PC-9 (cell line): ENCODE measurements at regions not wholly inside any gene's neighbourhood (a gene's known extent, or its start where the extent isn't known, plus 50 kb on each side); places are given as distances from the start of the nearest gene placed in this dataset.

Experiments used
- BruUV-seq: library from RNA; stranded (reverse); fragments of 400-500 nt; replicated peaks from 2 replicates; lab custom pipeline; 2021; lab: Mats Ljungman, UMichigan
- CTCF ChIA-PET: fragments of 300-600 bp; sonication (Branson Sonifier 250); formaldehyde crosslinking; loops from one replicate; lab custom pipeline; 2022; ENCODE audit warnings: antibody characterized with exemption; lab: Charles Lee
- POLR2A ChIA-PET: fragments of 300-600 bp; sonication (Branson Sonifier 250); formaldehyde crosslinking; loops from one replicate; lab custom pipeline; 2022; ENCODE audit warnings: antibody characterized with exemption; ENCODE audit not compliant: unreplicated experiment; lab: Charles Lee
- DNase-seq, 2 experiments: peaks; one replicate each; pipeline versions ENCODE4 v3.0.0 to v3.0.0-alpha.2; 2015 to 2022; ENCODE audit warnings: mixed read lengths in 1 of 2
- H2AFZ ChIP-seq: fragments of 200-600 bp; sonication (generic); 2 replicates; pipeline ENCODE4 v1.8.1; 2017; ENCODE audit warnings: antibody characterized with exemption
- H3F3A ChIP-seq: fragments of 200-600 bp; sonication (generic); 2 replicates; pipeline ENCODE4 v1.8.1; 2017; ENCODE audit warnings: antibody characterized with exemption, mild to moderate bottlenecking, low read depth; ENCODE audit not compliant: insufficient read depth
- H3K27ac ChIP-seq: fragments of 200-600 bp; sonication (generic); 2 replicates; pipeline ENCODE4 v1.6.1; 2016; ENCODE audit warnings: mixed run types
- H3K27me3 ChIP-seq: fragments of 200-600 bp; sonication (generic); 2 replicates; pipeline ENCODE4 v1.6.1; 2016; ENCODE audit warnings: low read depth, mixed run types; ENCODE audit not compliant: insufficient read depth
- H3K36me3 ChIP-seq: fragments of 200-600 bp; sonication (generic); 2 replicates; pipeline ENCODE4 v1.6.1; 2016; ENCODE audit warnings: low read depth, mixed run types
- H3K4me1 ChIP-seq: fragments of 200-600 bp; sonication (generic); replicated peaks from 2 replicates; pipeline ENCODE4 v1.6.1; 2016; ENCODE audit warnings: mixed run types; ENCODE audit not compliant: insufficient read depth
- H3K4me2 ChIP-seq: fragments of 200-600 bp; sonication (generic); 2 replicates; pipeline ENCODE4 v1.6.1; 2017; ENCODE audit warnings: mixed run types
- H3K4me3 ChIP-seq: fragments of 200-600 bp; sonication (generic); 2 replicates; pipeline ENCODE4 v1.6.1; 2016; ENCODE audit warnings: mixed run types
- H3K79me2 ChIP-seq: fragments of 200-600 bp; sonication (generic); 2 replicates; pipeline ENCODE4 v1.6.1; 2017; ENCODE audit warnings: low read depth, mixed run types
- H3K9me2 ChIP-seq: fragments of 200-600 bp; sonication (generic); 2 replicates; pipeline ENCODE4 v1.8.1; 2017; ENCODE audit warnings: mild to moderate bottlenecking; ENCODE audit not compliant: insufficient read depth
- H3K9me3 ChIP-seq: fragments of 200-600 bp; sonication (generic); 2 replicates; pipeline ENCODE4 v1.8.1; 2016; ENCODE audit warnings: low read depth; ENCODE audit not compliant: insufficient read depth
- H4K20me1 ChIP-seq: fragments of 200-600 bp; sonication (generic); 2 replicates; pipeline ENCODE4 v1.8.1; 2017; ENCODE audit not compliant: insufficient read depth
- EZH2 ChIP-seq: fragments of 200-600 bp; sonication (generic); IDR thresholded peaks from 2 replicates; pipeline ENCODE4 v1.8.0; 2017; ENCODE audit warnings: antibody characterized with exemption, low read depth
- intact Hi-C: fragments of 100-400 bp; cut with micrococcal nuclease; formaldehyde crosslinking; loops from one replicate; pipeline ENCODE4 v1.10.0; 2022; ENCODE audit not compliant: unreplicated experiment
- TF ChIP-seq, protein P1 (sequence below): fragments of 200-600 bp; sonication (generic); conservative IDR thresholded peaks from 2 replicates; pipeline ENCODE4 v1.6.1; 2017; ENCODE audit warnings: mixed run types, antibody characterized with exemption, mild to moderate bottlenecking, moderate library complexity

DNA sequence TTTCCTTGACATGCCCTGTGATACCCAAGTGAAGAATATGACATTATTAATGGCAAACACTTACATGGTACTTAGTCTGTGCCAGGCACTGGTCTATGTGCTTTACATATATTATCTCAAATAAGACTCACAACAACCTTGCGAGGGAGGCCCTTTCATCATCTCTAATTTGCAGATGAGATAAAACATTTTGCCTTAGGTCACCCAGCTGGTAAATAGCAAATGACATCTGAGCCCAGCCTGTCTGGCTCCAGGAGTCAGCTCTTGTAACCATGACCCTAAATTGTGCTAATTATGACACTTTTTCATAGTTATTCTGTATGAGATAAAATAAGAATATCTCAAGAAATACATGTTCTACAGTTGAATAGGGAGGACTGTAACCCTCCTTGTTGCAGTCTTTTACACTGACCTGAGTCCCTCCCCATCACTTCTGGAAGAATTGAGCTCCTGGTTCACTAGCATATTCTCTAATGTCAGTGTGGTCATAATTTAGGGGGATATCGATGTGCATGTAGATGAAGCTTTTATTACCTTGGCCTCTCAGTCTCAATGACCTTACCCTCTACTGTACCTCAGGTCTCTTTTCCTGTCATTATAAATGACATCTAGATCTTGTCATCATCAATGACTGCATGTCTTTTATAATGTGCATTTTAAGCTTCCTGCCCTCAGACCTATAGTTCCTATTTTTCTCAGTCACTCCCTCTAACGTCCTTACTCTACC is 126.1 kb upstream of the HAPLN1 start:
- CTCF ChIA-PET, result no interaction called here
- no peak overlapping the region for H2AFZ ChIP-seq

GRCh38 chr5:83844449-83845068 is 123.9 kb upstream of the HAPLN1 start:
- Histone ChIP-seq H3K9me2 (no peaks in the 10 kb centered on the region), H3K4me1 (no peaks in the 10 kb centered on the region), H3K9me3 (no peaks in the 10 kb centered on the region), H3K79me2 (no peaks in the 10 kb centered on the region), H4K20me1 (no peaks in the 10 kb centered on the region), H2AFZ (no peak overlapping the region), H3K27me3 (no peaks in the 10 kb centered on the region), H3K4me2 (no peak overlapping the region), H3K27ac (no peak overlapping the region), H3K4me3 (no peak overlapping the region), H3K36me3 (no peaks in the 10 kb centered on the region), H3F3A (no peaks in the 10 kb centered on the region)
- intact Hi-C loops, result no loop called here
- no peak for DNase-seq
- ChIA-PET POLR2A (no interaction called here), CTCF (no interaction called here)
- no peak for TF ChIP-seq EZH2
- TF ChIP-seq, protein P1, sequence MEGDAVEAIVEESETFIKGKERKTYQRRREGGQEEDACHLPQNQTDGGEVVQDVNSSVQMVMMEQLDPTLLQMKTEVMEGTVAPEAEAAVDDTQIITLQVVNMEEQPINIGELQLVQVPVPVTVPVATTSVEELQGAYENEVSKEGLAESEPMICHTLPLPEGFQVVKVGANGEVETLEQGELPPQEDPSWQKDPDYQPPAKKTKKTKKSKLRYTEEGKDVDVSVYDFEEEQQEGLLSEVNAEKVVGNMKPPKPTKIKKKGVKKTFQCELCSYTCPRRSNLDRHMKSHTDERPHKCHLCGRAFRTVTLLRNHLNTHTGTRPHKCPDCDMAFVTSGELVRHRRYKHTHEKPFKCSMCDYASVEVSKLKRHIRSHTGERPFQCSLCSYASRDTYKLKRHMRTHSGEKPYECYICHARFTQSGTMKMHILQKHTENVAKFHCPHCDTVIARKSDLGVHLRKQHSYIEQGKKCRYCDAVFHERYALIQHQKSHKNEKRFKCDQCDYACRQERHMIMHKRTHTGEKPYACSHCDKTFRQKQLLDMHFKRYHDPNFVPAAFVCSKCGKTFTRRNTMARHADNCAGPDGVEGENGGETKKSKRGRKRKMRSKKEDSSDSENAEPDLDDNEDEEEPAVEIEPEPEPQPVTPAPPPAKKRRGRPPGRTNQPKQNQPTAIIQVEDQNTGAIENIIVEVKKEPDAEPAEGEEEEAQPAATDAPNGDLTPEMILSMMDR, result no peak
- no TSS peak for BruUV-seq

More for the DNA sequence above, 126.1 kb upstream of the HAPLN1 start:
- Histone ChIP-seq H3K27ac (no peak overlapping the region), H3F3A (no peaks in the 10 kb centered on the region), H3K4me3 (no peak overlapping the region), H4K20me1 (no peaks in the 10 kb centered on the region), H3K9me3 (no peaks in the 10 kb centered on the region), H3K4me1 (no peaks in the 10 kb centered on the region), H3K4me2 (no peak overlapping the region), H3K27me3 (no peaks in the 10 kb centered on the region), H3K79me2 (no peaks in the 10 kb centered on the region), H3K9me2 (no peaks in the 10 kb centered on the region), H3K36me3 (no peaks in the 10 kb centered on the region)
- POLR2A ChIA-PET, result no interaction called here
- no peak for TF ChIP-seq EZH2
- TF ChIP-seq, protein P1, result no peak
- BruUV-seq, result no TSS peak
- intact Hi-C loops, result no loop called here
- DNase-seq, result peak in 1 of 2 experiments; percentile 8

DNA sequence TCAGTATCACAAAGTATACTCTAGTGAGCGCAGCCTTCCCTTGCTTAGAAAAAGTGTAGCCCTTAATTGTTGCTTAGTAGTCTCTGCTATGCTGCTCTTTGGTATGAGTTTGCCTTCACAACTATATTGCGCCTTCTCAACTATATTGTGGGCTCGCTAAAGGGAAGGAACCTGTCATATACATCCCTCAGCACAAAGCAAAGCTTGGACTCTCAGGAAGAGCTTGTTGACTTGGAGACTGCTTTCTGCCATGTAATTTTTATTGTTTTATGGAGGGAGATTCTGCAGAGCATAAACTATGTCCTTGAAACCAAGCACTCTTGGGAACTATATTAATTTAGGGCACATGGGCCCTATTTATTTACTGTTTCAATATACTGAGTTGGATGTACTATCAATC is 119.1 kb upstream of the HAPLN1 start:
- H3K4me2 ChIP-seq, result no peak overlapping the region

More for the DNA sequence above, 119.1 kb upstream of the HAPLN1 start:
- Histone ChIP-seq H3K9me3 (no peaks in the 10 kb centered on the region), H3K9me2 (no peaks in the 10 kb centered on the region), H2AFZ (no peak overlapping the region), H3K27ac (no peak overlapping the region), H3K4me3 (no peak overlapping the region), H3F3A (no peaks in the 10 kb centered on the region), H3K4me1 (no peaks in the 10 kb centered on the region), H3K36me3 (no peaks in the 10 kb centered on the region), H4K20me1 (no peaks in the 10 kb centered on the region), H3K79me2 (no peaks in the 10 kb centered on the region), H3K27me3 (no peaks in the 10 kb centered on the region)
- no peak for DNase-seq
- TF ChIP-seq, protein P1, result no peak
- TF ChIP-seq EZH2, result no peak
- ChIA-PET CTCF (no interaction called here), POLR2A (no interaction called here)
- intact Hi-C loops, result no loop called here
- BruUV-seq, result no TSS peak
